ENCODE measurements at regions not wholly inside any gene's neighbourhood (a gene's known extent, or its start where the extent isn't known, plus 50 kb on each side); places are given as distances from the start of the nearest gene placed in this dataset.

DNA sequence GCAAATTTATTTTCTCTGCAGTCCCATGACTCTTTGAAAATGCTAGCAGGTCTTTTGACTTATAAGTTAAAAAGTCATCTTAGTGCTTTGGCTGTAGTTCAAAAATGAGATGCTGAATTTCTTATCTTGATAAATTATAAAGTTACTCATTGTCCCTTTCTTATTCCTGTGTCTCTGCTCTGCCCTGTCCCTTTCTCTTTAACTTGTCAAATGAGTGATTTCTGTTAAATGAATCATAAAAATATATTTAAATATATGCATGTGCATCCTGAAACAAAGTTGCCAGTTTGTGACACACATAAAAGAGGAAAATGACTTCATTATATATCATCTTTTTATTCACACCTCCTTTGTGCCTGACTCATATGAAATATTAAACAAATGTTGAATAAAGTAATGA is 1097.3 kb upstream of the EPHA6 start:
- no peak overlapping the region for H3K27ac Mint-ChIP-seq
- H3K4me3 Mint-ChIP-seq = no peak overlapping the region
- no peak for DNase-seq
- H3K4me1 Mint-ChIP-seq (ENCODE audit: low read depth) = no peaks in the 10 kb centered on the region
- no peaks in the 10 kb centered on the region for H3K36me3 Mint-ChIP-seq (ENCODE audit: low read depth)
- no peaks in the 10 kb centered on the region for H3K27me3 Mint-ChIP-seq (ENCODE audit: insufficient read depth)
- peaks cover 18% of the 10 kb centered on the region for H3K9me3 Mint-ChIP-seq
- no peak for TF ChIP-seq CTCF (IDR thresholded peaks at IDR 0.05)

DNA sequence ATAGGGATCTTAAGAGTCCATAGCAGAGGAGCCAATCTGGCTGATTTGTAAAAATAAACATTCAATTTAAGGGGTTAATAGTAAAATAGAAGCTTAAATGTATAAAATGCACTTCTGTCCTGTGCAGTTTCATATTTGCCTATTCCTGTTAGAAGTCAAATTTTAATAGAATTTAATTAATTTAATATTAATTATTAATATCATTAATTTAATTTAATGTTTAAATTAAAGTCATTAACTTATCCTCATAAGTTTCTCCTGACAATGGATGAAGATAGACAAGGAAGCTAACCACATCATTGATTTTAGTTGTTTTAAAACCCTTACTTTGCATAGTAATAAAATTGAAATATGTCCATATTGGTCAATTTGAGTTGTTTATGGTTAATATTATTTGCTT is 1096.2 kb upstream of the EPHA6 start:
- no peaks in the 10 kb centered on the region for H3K27me3 Mint-ChIP-seq (ENCODE audit: insufficient read depth)
- no peak for DNase-seq
- no peak overlapping the region for H3K4me3 Mint-ChIP-seq
- no peaks in the 10 kb centered on the region for H3K36me3 Mint-ChIP-seq (ENCODE audit: low read depth)
- no peak for TF ChIP-seq CTCF (IDR thresholded peaks at IDR 0.05)
- no peak overlapping the region for H3K27ac Mint-ChIP-seq
- H3K9me3 Mint-ChIP-seq = peaks cover 18% of the 10 kb centered on the region
- no peaks in the 10 kb centered on the region for H3K4me1 Mint-ChIP-seq (ENCODE audit: low read depth)

- Mint-ChIP-seq H3K9me3 (peaks cover 19% of the 10 kb centered on the region), H3K27me3 (ENCODE audit: insufficient read depth) (no peaks in the 10 kb centered on the region), H3K36me3 (ENCODE audit: low read depth) (no peaks in the 10 kb centered on the region), H3K4me3 (no peak overlapping the region), H3K4me1 (ENCODE audit: low read depth) (no peaks in the 10 kb centered on the region), H3K27ac (no peak overlapping the region)
- TF ChIP-seq CTCF (IDR thresholded peaks at IDR 0.05) = no peak
- no peak for DNase-seq
These were observed 1094.9 kb upstream of the EPHA6 start for GRCh38 chr3:95719481-95719880.

GRCh38 chr3:95721938-95722337 is 1092.5 kb upstream of the EPHA6 start:
- Mint-ChIP-seq H3K9me3 (peaks cover 22% of the 10 kb centered on the region), H3K36me3 (ENCODE audit: low read depth) (no peaks in the 10 kb centered on the region), H3K4me3 (no peak overlapping the region), H3K4me1 (ENCODE audit: low read depth) (no peaks in the 10 kb centered on the region), H3K27me3 (ENCODE audit: insufficient read depth) (no peaks in the 10 kb centered on the region), H3K27ac (no peak overlapping the region)
- no peak for TF ChIP-seq CTCF (IDR thresholded peaks at IDR 0.05)
- DNase-seq = no peak

GRCh38 chr3:95725770-95726169 is 1088.6 kb upstream of the EPHA6 start:
- Mint-ChIP-seq H3K27ac (no peak overlapping the region), H3K4me1 (ENCODE audit: low read depth) (no peaks in the 10 kb centered on the region), H3K36me3 (ENCODE audit: low read depth) (no peaks in the 10 kb centered on the region), H3K27me3 (ENCODE audit: insufficient read depth) (no peaks in the 10 kb centered on the region), H3K9me3 (peaks cover 12% of the 10 kb centered on the region), H3K4me3 (no peak overlapping the region)
- TF ChIP-seq CTCF (IDR thresholded peaks at IDR 0.05) = no peak
- DNase-seq = no peak

- Mint-ChIP-seq H3K9me3 (peaks cover 11% of the 10 kb centered on the region), H3K27ac (no peak overlapping the region), H3K36me3 (ENCODE audit: low read depth) (no peaks in the 10 kb centered on the region), H3K4me3 (no peak overlapping the region), H3K4me1 (ENCODE audit: low read depth) (no peaks in the 10 kb centered on the region), H3K27me3 (ENCODE audit: insufficient read depth) (no peaks in the 10 kb centered on the region)
- no peak for TF ChIP-seq CTCF (IDR thresholded peaks at IDR 0.05)
- no peak for DNase-seq
These were observed 1082.6 kb upstream of the EPHA6 start for GRCh38 chr3:95731753-95732152.

Data from HFFc6 (cell line).